ENCODE measurements at regions not wholly inside any gene's neighbourhood (a gene's known extent, or its start where the extent isn't known, plus 50 kb on each side); places are given as distances from the start of the nearest gene placed in this dataset.

GRCh38 chr1:24995140-24995539 lies 65.1 kb upstream of the RUNX3 start:
- POLR2A ChIA-PET: no interaction called here
- DNase-seq (ENCODE audit: low spot score): no peak
- BruUV-seq (replicated peaks): no TSS peak

GRCh38 chr1:24993871-24994580 lies 64.0 kb upstream of the RUNX3 start:
- H3K4me3 ChIP-seq (ENCODE audit: low read depth, low read length, poor library complexity, severe bottlenecking): no peak overlapping the region
- no peak overlapping the region for H3K27ac ChIP-seq (ENCODE audit: low read depth, low read length, poor library complexity, severe bottlenecking)
- no peak overlapping the region for H3K4me2 ChIP-seq (ENCODE audit: low read length)
- H3K9me2 ChIP-seq (ENCODE audit: insufficient read depth, low read length): no peaks in the 10 kb centered on the region
- DNase-seq (ENCODE audit: low spot score): no peak
- H4K20me1 ChIP-seq (ENCODE audit: insufficient read depth, low read length): no peaks in the 10 kb centered on the region
- H2AFZ ChIP-seq (ENCODE audit: low read length): no peak overlapping the region
- no TSS peak for BruUV-seq (replicated peaks)
- peaks cover 23% of the 10 kb centered on the region for H3K4me1 ChIP-seq (ENCODE audit: insufficient read depth, low read length, poor library complexity, severe bottlenecking)
- H3K9me3 ChIP-seq (ENCODE audit: low read length): no peaks in the 10 kb centered on the region
- TF ChIP-seq EZH2phosphoT487 (IDR thresholded peaks at IDR 0.05; ENCODE audit: borderline replicate concordance, low read depth, low read length) (no peak), CTCF (conservative IDR thresholded peaks at IDR 0.05; ENCODE audit: low read length) (no peak)
- ChIA-PET POLR2A (no interaction called here), CTCF (ENCODE audit: unreplicated experiment) (no interaction called here)
- intact Hi-C loops (cut with micrococcal nuclease; ENCODE audit: unreplicated experiment): no loop called here
- no peaks in the 10 kb centered on the region for H3K79me2 ChIP-seq (ENCODE audit: insufficient read depth, low read depth, low read length)
- H3K36me3 ChIP-seq (ENCODE audit: insufficient read depth, low read length): no peaks in the 10 kb centered on the region

More at GRCh38 chr1:24995140-24995539, 65.1 kb upstream of the RUNX3 start:
- intact Hi-C loops (cut with micrococcal nuclease; ENCODE audit: unreplicated experiment): no loop called here
- Histone ChIP-seq H2AFZ (ENCODE audit: low read length) (no peak overlapping the region), H3K79me2 (ENCODE audit: insufficient read depth, low read depth, low read length) (no peaks in the 10 kb centered on the region), H3K9me3 (ENCODE audit: low read length) (no peaks in the 10 kb centered on the region), H3K4me2 (ENCODE audit: low read length) (no peak overlapping the region), H4K20me1 (ENCODE audit: insufficient read depth, low read length) (no peaks in the 10 kb centered on the region), H3K27ac (ENCODE audit: low read depth, low read length, poor library complexity, severe bottlenecking) (no peak overlapping the region), H3K4me1 (ENCODE audit: insufficient read depth, low read length, poor library complexity, severe bottlenecking) (peaks cover 23% of the 10 kb centered on the region), H3K36me3 (ENCODE audit: insufficient read depth, low read length) (no peaks in the 10 kb centered on the region), H3K4me3 (ENCODE audit: low read depth, low read length, poor library complexity, severe bottlenecking) (no peak overlapping the region), H3K9me2 (ENCODE audit: insufficient read depth, low read length) (no peaks in the 10 kb centered on the region)
- CTCF ChIA-PET (ENCODE audit: unreplicated experiment): no interaction called here
- TF ChIP-seq CTCF (conservative IDR thresholded peaks at IDR 0.05; ENCODE audit: low read length) (no peak), EZH2phosphoT487 (IDR thresholded peaks at IDR 0.05; ENCODE audit: borderline replicate concordance, low read depth, low read length) (no peak)

- H2AFZ ChIP-seq (ENCODE audit: low read length): peak overlapping the region; percentile 56
- no peak for DNase-seq (ENCODE audit: low spot score)
- no peaks in the 10 kb centered on the region for H4K20me1 ChIP-seq (ENCODE audit: insufficient read depth, low read length)
- no peaks in the 10 kb centered on the region for H3K9me2 ChIP-seq (ENCODE audit: insufficient read depth, low read length)
- H3K27ac ChIP-seq (ENCODE audit: low read depth, low read length, poor library complexity, severe bottlenecking): no peak overlapping the region
- no peak overlapping the region for H3K4me3 ChIP-seq (ENCODE audit: low read depth, low read length, poor library complexity, severe bottlenecking)
- H3K4me2 ChIP-seq (ENCODE audit: low read length): no peak overlapping the region
- CTCF ChIA-PET (ENCODE audit: unreplicated experiment): no interaction called here
- peaks cover 19% of the 10 kb centered on the region for H3K4me1 ChIP-seq (ENCODE audit: insufficient read depth, low read length, poor library complexity, severe bottlenecking)
- POLR2A ChIA-PET: interaction anchor here (0.8 kb wide), 1 partner anchor 45 kb away, joined by 3 read pairs; no protein-coding TSS in a partner anchor
- H3K36me3 ChIP-seq (ENCODE audit: insufficient read depth, low read length): no peaks in the 10 kb centered on the region
- H3K9me3 ChIP-seq (ENCODE audit: low read length): no peaks in the 10 kb centered on the region
- intact Hi-C loops (cut with micrococcal nuclease; ENCODE audit: unreplicated experiment): no loop called here
- H3K79me2 ChIP-seq (ENCODE audit: insufficient read depth, low read depth, low read length): no peaks in the 10 kb centered on the region
- BruUV-seq (replicated peaks): no TSS peak
- TF ChIP-seq EZH2phosphoT487 (IDR thresholded peaks at IDR 0.05; ENCODE audit: borderline replicate concordance, low read depth, low read length) (no peak), CTCF (conservative IDR thresholded peaks at IDR 0.05; ENCODE audit: low read length) (no peak)
These were observed 62.7 kb upstream of the RUNX3 start for GRCh38 chr1:24992761-24993211.
